PC-3 (cell line): ENCODE measurements at regions not wholly inside any gene's neighbourhood (a gene's known extent, or its start where the extent isn't known, plus 50 kb on each side); places are given as distances from the start of the nearest gene placed in this dataset.
A peak's percentile ranks its signal among the peaks of the same experiment; 100 is the strongest.

Experiments used
- ATAC-seq: fragments of 200-7000 bp; cut with Tn5 transposase; 2 replicates; pipeline ENCODE4 v1.9.1; 2020; ENCODE audit warnings: mild to moderate bottlenecking, moderate library complexity
- BruUV-seq: library from RNA; stranded (reverse); fragments of 400-500 nt; replicated peaks from 2 replicates; lab custom pipeline; 2021; lab: Mats Ljungman, UMichigan
- CTCF ChIA-PET: fragments of 300-600 bp; sonication (Branson Sonifier 250); formaldehyde crosslinking; loops from one replicate; lab custom pipeline; 2022; ENCODE audit warnings: antibody characterized with exemption; lab: Charles Lee
- POLR2A ChIA-PET: fragments of 300-600 bp; sonication (Branson Sonifier 250); formaldehyde crosslinking; loops from one replicate; lab custom pipeline; 2022; ENCODE audit warnings: antibody characterized with exemption; ENCODE audit not compliant: unreplicated experiment; lab: Charles Lee
- DNase-seq: peaks from one replicate; pipeline ENCODE4 v3.0.0-alpha.2; 2015
- H2AFZ ChIP-seq: fragments of 300-600 bp; sonication (generic); 2 replicates; pipeline ENCODE4 v1.6.0; 2016; ENCODE audit warnings: antibody characterized with exemption, low read length
- H3F3A ChIP-seq: fragments of 300-600 bp; sonication (generic); one replicate; pipeline ENCODE4 v1.6.0; 2017; ENCODE audit warnings: antibody characterized with exemption, low read length, control low read depth, mild to moderate bottlenecking; ENCODE audit not compliant: unreplicated experiment
- H3K27ac ChIP-seq: fragments of 300-600 bp; sonication (generic); 2 replicates; pipeline ENCODE4 v1.5.1; 2016; ENCODE audit warnings: mild to moderate bottlenecking, low read length
- H3K27me3 ChIP-seq: fragments of 300-600 bp; sonication (generic); 2 replicates; pipeline ENCODE4 v1.6.1; 2016; ENCODE audit warnings: low read length, mixed read lengths
- H3K36me3 ChIP-seq: fragments of 300-600 bp; sonication (generic); 2 replicates; pipeline ENCODE4 v1.6.1; 2016; ENCODE audit warnings: low read depth, mixed run types, low read length, mixed read lengths
- H3K4me1 ChIP-seq: fragments of 300-600 bp; sonication (generic); 2 replicates; pipeline ENCODE4 v1.5.1; 2016; ENCODE audit warnings: low read length; ENCODE audit not compliant: insufficient read depth
- H3K4me2 ChIP-seq: fragments of 300-600 bp; sonication (generic); 2 replicates; pipeline ENCODE4 v1.6.0; 2016; ENCODE audit warnings: low read length
- H3K4me3 ChIP-seq: fragments of 300-600 bp; sonication (generic); 2 replicates; pipeline ENCODE4 v1.5.1; 2016; ENCODE audit warnings: mild to moderate bottlenecking, low read length, mixed read lengths
- H3K79me2 ChIP-seq: fragments of 300-600 bp; sonication (generic); 2 replicates; pipeline ENCODE4 v1.6.1; 2017; ENCODE audit warnings: low read length, mixed read lengths
- H3K9ac ChIP-seq: fragments of 300-600 bp; sonication (generic); 2 replicates; pipeline ENCODE4 v1.6.0; 2016; ENCODE audit warnings: mild to moderate bottlenecking, low read length
- H3K9me2 ChIP-seq: fragments of 300-600 bp; sonication (generic); replicated peaks from 2 replicates; pipeline ENCODE4 v1.6.1; 2016; ENCODE audit warnings: mixed run types, low read length, mixed read lengths
- H3K9me3 ChIP-seq: fragments of 300-600 bp; sonication (generic); 2 replicates; pipeline ENCODE4 v1.6.1; 2016; ENCODE audit warnings: low read length, mixed read lengths
- H4K20me1 ChIP-seq: fragments of 300-600 bp; sonication (generic); 2 replicates; pipeline ENCODE4 v1.6.1; 2016; ENCODE audit warnings: low read length, mixed read lengths
- CTCF ChIP-seq: fragments of 300-600 bp; sonication (generic); conservative IDR thresholded peaks from 2 replicates; pipeline ENCODE4 v1.5.1; 2017; ENCODE audit warnings: antibody characterized with exemption, low read depth, mild to moderate bottlenecking, low read length
- EZH2 ChIP-seq: fragments of 300-600 bp; sonication (generic); IDR thresholded peaks from one replicate; pipeline ENCODE4 v1.6.1; 2017; ENCODE audit warnings: antibody characterized with exemption, mild to moderate bottlenecking, low read length; ENCODE audit not compliant: unreplicated experiment
- EZH2phosphoT487 ChIP-seq: fragments of 300-600 bp; sonication (generic); IDR thresholded peaks from 2 replicates; pipeline ENCODE4 v1.6.1; 2018; ENCODE audit warnings: mild to moderate bottlenecking, antibody characterized with exemption, low read length, borderline replicate concordance
- intact Hi-C: fragments of 100-400 bp; cut with micrococcal nuclease; formaldehyde crosslinking; loops from 2 replicates; pipeline ENCODE4 v1.9.0; 2023

- Histone ChIP-seq H3K9me2 (no peaks in the 10 kb centered on the region), H3K36me3 (no peaks in the 10 kb centered on the region), H3K4me2 (no peak overlapping the region), H3F3A (no peaks in the 10 kb centered on the region), H3K9ac (no peak overlapping the region), H3K4me3 (no peak overlapping the region), H3K9me3 (peaks cover 4% of the 10 kb centered on the region), H3K4me1 (no peaks in the 10 kb centered on the region), H3K27me3 (no peaks in the 10 kb centered on the region), H3K79me2 (no peaks in the 10 kb centered on the region), H2AFZ (no peak overlapping the region), H3K27ac (no peak overlapping the region), H4K20me1 (no peaks in the 10 kb centered on the region)
- ATAC-seq (no peak), DNase-seq (no peak)
- ChIA-PET POLR2A (no interaction called here), CTCF (no interaction called here)
- no TSS peak for BruUV-seq
- no peak for TF ChIP-seq EZH2phosphoT487
- no peak for TF ChIP-seq EZH2
- TF ChIP-seq CTCF: no peak
- intact Hi-C loops: no loop called here
Observed at GRCh38 chr21:19557046-19557445, 1153.5 kb upstream of the TMPRSS15 start.

- Histone ChIP-seq H3K4me1 (no peaks in the 10 kb centered on the region), H2AFZ (no peak overlapping the region), H3K4me3 (no peak overlapping the region), H3K4me2 (no peak overlapping the region), H3K27ac (no peak overlapping the region), H3K9me3 (peaks cover 4% of the 10 kb centered on the region), H4K20me1 (no peaks in the 10 kb centered on the region), H3F3A (no peaks in the 10 kb centered on the region), H3K79me2 (no peaks in the 10 kb centered on the region), H3K9ac (no peak overlapping the region), H3K36me3 (no peaks in the 10 kb centered on the region), H3K27me3 (no peaks in the 10 kb centered on the region), H3K9me2 (no peaks in the 10 kb centered on the region)
- no TSS peak for BruUV-seq
- intact Hi-C loops: no loop called here
- TF ChIP-seq EZH2phosphoT487: no peak
- TF ChIP-seq EZH2: no peak
- TF ChIP-seq CTCF: no peak
- ChIA-PET POLR2A (no interaction called here), CTCF (no interaction called here)
- ATAC-seq (no peak), DNase-seq (no peak)
Observed at GRCh38 chr21:19557488-19557887, 1153.9 kb upstream of the TMPRSS15 start.

- peak; percentile 14 for DNase-seq
- ATAC-seq: no peak
- Histone ChIP-seq H3K79me2 (no peaks in the 10 kb centered on the region), H3K4me1 (no peaks in the 10 kb centered on the region), H3K9me2 (no peaks in the 10 kb centered on the region), H3K4me2 (no peak overlapping the region), H3F3A (no peaks in the 10 kb centered on the region), H4K20me1 (no peaks in the 10 kb centered on the region), H3K27me3 (no peaks in the 10 kb centered on the region), H3K9me3 (0 out of 2 replicates have a peak, but pooled peaks cover 9% of the 10 kb centered on the region), H3K36me3 (no peaks in the 10 kb centered on the region), H3K9ac (no peak overlapping the region), H3K27ac (no peak overlapping the region), H3K4me3 (no peak overlapping the region), H2AFZ (no peak overlapping the region)
- ChIA-PET POLR2A (no interaction called here), CTCF (no interaction called here)
- TF ChIP-seq CTCF (peak; percentile 34), EZH2 (no peak)
- BruUV-seq: no TSS peak
- intact Hi-C loops: loop anchor here (2.0 kb wide), 1 partner anchor 475 kb away; no protein-coding TSS in a partner anchor
Observed at GRCh38 chr21:19565587-19565986, 1162.0 kb upstream of the TMPRSS15 start.
